ENCODE measurements at regions not wholly inside any gene's neighbourhood (a gene's known extent, or its start where the extent isn't known, plus 50 kb on each side); places are given as distances from the start of the nearest gene placed in this dataset.

GRCh38 chr6:43947860-43948259 is 177.8 kb downstream of the VEGFA start:
- Histone ChIP-seq H3K4me1 (replicated peaks; ENCODE audit: insufficient read depth) (peaks cover 46% of the 10 kb centered on the region), H3F3A (ENCODE audit: insufficient read depth, low read depth) (peaks cover 7% of the 10 kb centered on the region), H3K9me3 (ENCODE audit: insufficient read depth, low read depth) (peaks cover 8% of the 10 kb centered on the region; the same call in 1 of the 2 replicates), H3K27ac (no peak overlapping the region), H3K27me3 (ENCODE audit: insufficient read depth, low read depth) (no peaks in the 10 kb centered on the region), H3K36me3 (ENCODE audit: low read depth) (no peaks in the 10 kb centered on the region), H2AFZ (no peak overlapping the region), H3K9me2 (ENCODE audit: insufficient read depth) (no peaks in the 10 kb centered on the region), H3K79me2 (ENCODE audit: low read depth) (no peaks in the 10 kb centered on the region), H3K4me3 (no peak overlapping the region), H3K4me2 (no peak overlapping the region), H4K20me1 (ENCODE audit: insufficient read depth) (no peaks in the 10 kb centered on the region)
- no TSS peak for BruUV-seq (replicated peaks)
- TF ChIP-seq CTCF (conservative IDR thresholded peaks at IDR 0.05) (no peak), EZH2 (IDR thresholded peaks at IDR 0.05; ENCODE audit: low read depth) (no peak)
- ChIA-PET POLR2A (ENCODE audit: unreplicated experiment) (no interaction called here), CTCF (no interaction called here)
- no peak for DNase-seq
- intact Hi-C loops (cut with micrococcal nuclease; ENCODE audit: unreplicated experiment), result no loop called here

- intact Hi-C loops (cut with micrococcal nuclease; ENCODE audit: unreplicated experiment), result no loop called here
- H3K4me3 ChIP-seq, result no peak overlapping the region
- H3K27ac ChIP-seq, result no peak overlapping the region
- ChIA-PET POLR2A (ENCODE audit: unreplicated experiment) (interaction anchor here (0.7 kb wide), 1 partner anchor 14 kb away, joined by 3 read pairs; no protein-coding TSS in a partner anchor), CTCF (no interaction called here)
- no TSS peak for BruUV-seq (replicated peaks)
- no peak overlapping the region for H2AFZ ChIP-seq
- H3K79me2 ChIP-seq (ENCODE audit: low read depth), result no peaks in the 10 kb centered on the region
- DNase-seq, result no peak
- no peaks in the 10 kb centered on the region for H3K27me3 ChIP-seq (ENCODE audit: insufficient read depth, low read depth)
- TF ChIP-seq CTCF (conservative IDR thresholded peaks at IDR 0.05) (no peak), EZH2 (IDR thresholded peaks at IDR 0.05; ENCODE audit: low read depth) (no peak)
- H3K4me2 ChIP-seq, result no peak overlapping the region
- peaks cover 8% of the 10 kb centered on the region; the same call in 1 of the 2 replicates for H3K9me3 ChIP-seq (ENCODE audit: insufficient read depth, low read depth)
- no peaks in the 10 kb centered on the region for H3K36me3 ChIP-seq (ENCODE audit: low read depth)
- H4K20me1 ChIP-seq (ENCODE audit: insufficient read depth), result no peaks in the 10 kb centered on the region
- peaks cover 2% of the 10 kb centered on the region for H3F3A ChIP-seq (ENCODE audit: insufficient read depth, low read depth)
- H3K4me1 ChIP-seq (replicated peaks; ENCODE audit: insufficient read depth), result peaks cover 37% of the 10 kb centered on the region
- no peaks in the 10 kb centered on the region for H3K9me2 ChIP-seq (ENCODE audit: insufficient read depth)
These were observed 176.8 kb downstream of the VEGFA start for GRCh38 chr6:43946641-43947363.

- Histone ChIP-seq H3K9me2 (ENCODE audit: insufficient read depth) (no peaks in the 10 kb centered on the region), H2AFZ (no peak overlapping the region), H3K36me3 (ENCODE audit: low read depth) (no peaks in the 10 kb centered on the region), H3K27ac (no peak overlapping the region), H3K27me3 (ENCODE audit: insufficient read depth, low read depth) (no peaks in the 10 kb centered on the region), H3K4me1 (replicated peaks; ENCODE audit: insufficient read depth) (peaks cover 27% of the 10 kb centered on the region), H3K4me2 (no peak overlapping the region), H3K79me2 (ENCODE audit: low read depth) (no peaks in the 10 kb centered on the region), H3F3A (ENCODE audit: insufficient read depth, low read depth) (no peaks in the 10 kb centered on the region), H3K9me3 (ENCODE audit: insufficient read depth, low read depth) (peaks cover 8% of the 10 kb centered on the region; the same call in 1 of the 2 replicates), H4K20me1 (ENCODE audit: insufficient read depth) (no peaks in the 10 kb centered on the region), H3K4me3 (no peak overlapping the region)
- TF ChIP-seq CTCF (conservative IDR thresholded peaks at IDR 0.05), result no peak
- BruUV-seq (replicated peaks), result no TSS peak
- intact Hi-C loops (cut with micrococcal nuclease; ENCODE audit: unreplicated experiment), result no loop called here
- ChIA-PET POLR2A (ENCODE audit: unreplicated experiment) (interaction anchor here (0.6 to 0.7 kb wide), 2 partner anchors 15 to 250 kb away, joined by 3 read pairs; no protein-coding TSS in a partner anchor), CTCF (no interaction called here)
- DNase-seq, result no peak
These were observed 175.7 kb downstream of the VEGFA start for GRCh38 chr6:43945768-43946080.

All from PC-9 (cell line).